IPS-NIHi7 (cell line): ENCODE measurements at regions not wholly inside any gene's neighbourhood (a gene's known extent, or its start where the extent isn't known, plus 50 kb on each side); places are given as distances from the start of the nearest gene placed in this dataset.
A peak's percentile ranks its signal among the peaks of the same experiment; 100 is the strongest.

ENCODE experiments used
- DNase-seq: peaks from one replicate; pipeline ENCODE4 v3.0.0; 2012; ENCODE audit warnings: mixed read lengths; ENCODE audit errors: extremely low spot score

GRCh38 chr14:96980835-96981234 lies 183.7 kb downstream of the VRK1 start:
- no peak for DNase-seq

GRCh38 chr14:96986256-96987085 lies 189.3 kb downstream of the VRK1 start:
- DNase-seq, result no peak

- no peak for DNase-seq
Measured at GRCh38 chr14:96987086-96987474, 189.9 kb downstream of the VRK1 start.

- DNase-seq, result no peak
Measured at GRCh38 chr14:96987771-96988170, 190.6 kb downstream of the VRK1 start.

- DNase-seq, result no peak
Measured at GRCh38 chr14:96989306-96989705, 192.1 kb downstream of the VRK1 start.

GRCh38 chr14:96991226-96991625 lies 194.0 kb downstream of the VRK1 start:
- DNase-seq, result no peak

- no peak for DNase-seq
Measured at GRCh38 chr14:96994999-96995398, 197.8 kb downstream of the VRK1 start.

GRCh38 chr14:96997269-96997668 lies 200.1 kb downstream of the VRK1 start:
- DNase-seq, result no peak

- DNase-seq, result no peak
Measured at GRCh38 chr14:96997996-96998395, 200.8 kb downstream of the VRK1 start.

- no peak for DNase-seq
Measured at GRCh38 chr14:96999654-97000155, 202.5 kb downstream of the VRK1 start.

- DNase-seq, result no peak
Measured at GRCh38 chr14:97002454-97002853, 205.3 kb downstream of the VRK1 start.

GRCh38 chr14:97005934-97006333 lies 208.8 kb downstream of the VRK1 start:
- DNase-seq, result no peak

- peak; percentile 52 for DNase-seq
Measured at GRCh38 chr14:97010491-97011160, 213.4 kb downstream of the VRK1 start.

- no peak for DNase-seq
Measured at GRCh38 chr14:97013878-97014277, 216.7 kb downstream of the VRK1 start.

- DNase-seq, result no peak
Measured at GRCh38 chr14:97021001-97021400, 223.8 kb downstream of the VRK1 start.

GRCh38 chr14:97021571-97022168 lies 224.5 kb downstream of the VRK1 start:
- DNase-seq, result peak; percentile 55

- DNase-seq, result no peak
Measured at GRCh38 chr14:97022741-97023140, 225.6 kb downstream of the VRK1 start.

GRCh38 chr14:97023871-97024270 lies 226.7 kb downstream of the VRK1 start:
- DNase-seq, result no peak

GRCh38 chr14:97024300-97024699 lies 227.1 kb downstream of the VRK1 start:
- DNase-seq, result no peak

- peak; percentile 39 for DNase-seq
Measured at GRCh38 chr14:97025722-97026121, 228.5 kb downstream of the VRK1 start.

- DNase-seq, result peak; percentile 30
Measured at GRCh38 chr14:97027256-97027999, 230.2 kb downstream of the VRK1 start.

- DNase-seq, result no peak
Measured at GRCh38 chr14:97028382-97028781, 231.2 kb downstream of the VRK1 start.
